K562 (cell line): ENCODE measurements at regions not wholly inside any gene's neighbourhood (a gene's known extent, or its start where the extent isn't known, plus 50 kb on each side); places are given as distances from the start of the nearest gene placed in this dataset.

ENCODE experiments used
- ATAC-seq: fragments of 200-7000 bp; cut with Tn5 transposase; 3 replicates; pipeline ENCODE4 v1.9.1; 2020; ENCODE audit warnings: moderate library complexity
- BruUV-seq: library from RNA; stranded (reverse); fragments of 400-500 nt; replicated peaks from 2 replicates; lab custom pipeline; 2021; lab: Mats Ljungman, UMichigan
- CTCF ChIA-PET: fragments of 300-600 bp; formaldehyde crosslinking; extraction: SDS; loops from one replicate; lab custom pipeline; 2021; ENCODE audit warnings: low intra/inter-chr PET ratio; lab: Yijun Ruan, JAX
- POLR2A ChIA-PET: fragments of 300-600, 350-650 bp; sonication (Branson Sonifier 250); formaldehyde crosslinking; extraction: SDS; loops from one replicate; lab custom pipeline; 2021; ENCODE audit warnings: antibody characterized with exemption, inconsistent platforms; lab: Yijun Ruan, JAX
- DNase-seq, 4 experiments: peaks; one replicate each; pipeline versions ENCODE4 v3.0.0 to v3.0.0-alpha.2; 2011 to 2018; ENCODE audit warnings: low spot score in 3 of 4, mixed read lengths in 3 of 4; ENCODE audit errors: extremely low read depth in 1 of 4
- FAIRE-seq: peaks from 2 replicates; lab custom pipeline; 2011; peaks lifted over from hg19 to GRCh38; lab: Jason Lieb, UNC
- H2AFZ ChIP-seq: 2 replicates; pipeline ENCODE4 v1.6.0; 2011; ENCODE audit warnings: low read depth, low read length, control low read depth, inconsistent platforms
- H3K27ac ChIP-seq: fragments of 200-600 bp; 3 replicates; pipeline ENCODE4 v1.8.0; 2011; ENCODE audit warnings: low read depth, mild to moderate bottlenecking, control low read depth, inconsistent platforms, low read length, moderate library complexity, mixed read lengths; ENCODE audit errors: extremely low read depth
- H3K27me3 ChIP-seq, 2 experiments: fragments of 300-600 bp in 1 of 2; 2 replicates in 1 of 2; 3 replicates in 1 of 2; pipeline versions ENCODE4 v1.6.0 to v1.8.0; 2011; ENCODE audit warnings: inconsistent platforms in 2 of 2, low read length in 2 of 2, mild to moderate bottlenecking in 1 of 2, mixed read lengths in 1 of 2, moderate library complexity in 1 of 2; ENCODE audit not compliant: control insufficient read depth in 2 of 2, insufficient read depth in 2 of 2
- H3K36me3 ChIP-seq: fragments of 300-600 bp; 3 replicates; pipeline ENCODE4 v1.8.0; 2011; ENCODE audit warnings: mild to moderate bottlenecking, low read length, inconsistent platforms; ENCODE audit not compliant: control insufficient read depth, insufficient read depth
- H3K4me1 ChIP-seq, 2 experiments: fragments of 200-600 bp in 1 of 2; replicated peaks in 1 of 2; 2 replicates in 1 of 2; 3 replicates in 1 of 2; pipeline versions ENCODE4 v1.5.1 to v1.8.0; 2011; ENCODE audit warnings: inconsistent platforms in 2 of 2, low read length in 2 of 2, mild to moderate bottlenecking in 1 of 2, mixed read lengths in 1 of 2, moderate library complexity in 1 of 2; ENCODE audit not compliant: control insufficient read depth in 2 of 2, insufficient read depth in 2 of 2
- H3K4me2 ChIP-seq: 2 replicates; pipeline ENCODE4 v1.6.1; 2011; ENCODE audit warnings: low read length, control low read depth, inconsistent platforms, mixed read lengths; ENCODE audit not compliant: insufficient read depth
- H3K4me3 ChIP-seq: fragments of 200-600 bp; sonication (generic), shearing (Covaris generic); 2 replicates; pipeline ENCODE4 v1.5.1; 2016; ENCODE audit warnings: control low read depth, inconsistent platforms
- H3K79me2 ChIP-seq: fragments of 200-600 bp; 3 replicates; pipeline ENCODE4 v1.8.0; 2011; ENCODE audit warnings: low read length, inconsistent platforms; ENCODE audit not compliant: control insufficient read depth, insufficient read depth
- H3K9ac ChIP-seq, 2 experiments: 2 replicates each; pipeline versions ENCODE4 v1.6.0 to v1.6.1; 2011; ENCODE audit warnings: low read depth in 2 of 2, low read length in 2 of 2, control low read depth in 1 of 2, inconsistent platforms in 1 of 2, mild to moderate bottlenecking in 1 of 2, mixed read lengths in 1 of 2; ENCODE audit not compliant: insufficient read depth in 1 of 2
- H3K9me1 ChIP-seq: one replicate; pipeline ENCODE4 v1.6.0; 2011; ENCODE audit warnings: inconsistent platforms, mild to moderate bottlenecking, low read length, moderate library complexity; ENCODE audit not compliant: control insufficient read depth, insufficient read depth
- H3K9me3 ChIP-seq: replicated peaks from 2 replicates; pipeline ENCODE4 v1.5.1; 2011; ENCODE audit warnings: low read depth, low read length, inconsistent platforms; ENCODE audit not compliant: control insufficient read depth, insufficient read depth
- H4K20me1 ChIP-seq: replicated peaks from 2 replicates; pipeline ENCODE4 v1.6.1; 2011; ENCODE audit warnings: low read length, inconsistent platforms, mixed read lengths; ENCODE audit not compliant: control insufficient read depth, insufficient read depth
- ARNT ChIP-seq, 2 experiments: fragments of 450-650 bp; IDR thresholded peaks; 2 replicates each; pipeline ENCODE4 v1.6.1; 2016; ENCODE audit warnings: mild to moderate bottlenecking in 1 of 2
- CEBPB ChIP-seq: fragments of 450-650 bp; IDR thresholded peaks from 2 replicates; pipeline ENCODE4 v1.6.1; 2016; ENCODE audit warnings: missing genetic modification characterization, missing compliant biosample characterization
- HLTF ChIP-seq: fragments of 450-650 bp; IDR thresholded peaks from 2 replicates; pipeline ENCODE4 v1.6.1; 2016
- MTA2 ChIP-seq: fragments of 450-650 bp; IDR thresholded peaks from 2 replicates; pipeline ENCODE4 v1.6.1; 2016; ENCODE audit warnings: low read depth
- NFXL1 ChIP-seq: fragments of 450-650 bp; formaldehyde crosslinking; IDR thresholded peaks from 2 replicates; pipeline ENCODE4 v1.4.0; 2021; ENCODE audit warnings: mild to moderate bottlenecking
- RFX1 ChIP-seq: fragments of 450-650 bp; IDR thresholded peaks from 2 replicates; pipeline ENCODE4 v1.6.1; 2016; ENCODE audit warnings: mild to moderate bottlenecking, moderate library complexity
- TBP ChIP-seq: optimal IDR thresholded peaks from 2 replicates; pipeline ENCODE3; 2011; ENCODE audit warnings: low read depth, low read length, improper control_type of control experiment
- ZFP36 ChIP-seq: fragments of 150-350 bp; IDR thresholded peaks from 2 replicates; pipeline ENCODE4 v1.6.1; 2018; ENCODE audit warnings: low read length, low read depth; ENCODE audit not compliant: partially characterized antibody
- ZNF197 ChIP-seq: fragments of 200-800 bp; sonication (Bioruptor generic); IDR thresholded peaks from 2 replicates; pipeline ENCODE4 v1.6.1; 2016; ENCODE audit warnings: low read depth, missing genetic modification characterization, missing compliant biosample characterization
- WGBS: fragments of 100-300 bp; shearing (Covaris generic); methylation state at CpG from one replicate; pipeline ENCODE4 v1.1.6; 2016; ENCODE audit warnings: low coverage, mixed read lengths; ENCODE audit not compliant: insufficient coverage; ENCODE audit errors: missing lambda C conversion rate; 5-methylcytosine and 5-hydroxymethylcytosine counted together
- in situ Hi-C: fragments of 300-500 bp; cut with MboI; formaldehyde crosslinking; loops from 4 replicates; pipeline ENCODE4 v1.15.0; 2018; ENCODE audit warnings: inconsistent platforms, mixed read lengths
- intact Hi-C: fragments of 100-400 bp; cut with micrococcal nuclease; formaldehyde crosslinking; loops from 2 replicates; pipeline ENCODE4 v1.14.2; 2022
- TF ChIP-seq, protein P1 (sequence below): fragments of 200-800 bp; sonication (Bioruptor generic); IDR thresholded peaks from 2 replicates; pipeline ENCODE4 v1.6.1; 2017; ENCODE audit warnings: missing genetic modification characterization, missing compliant biosample characterization
- TF ChIP-seq, protein P2 (sequence below): sonication (generic); formaldehyde crosslinking; IDR thresholded peaks from 2 replicates; pipeline ENCODE4 v1.8.0; 2022; ENCODE audit warnings: mild to moderate bottlenecking, missing genetic modification reagents

DNA sequence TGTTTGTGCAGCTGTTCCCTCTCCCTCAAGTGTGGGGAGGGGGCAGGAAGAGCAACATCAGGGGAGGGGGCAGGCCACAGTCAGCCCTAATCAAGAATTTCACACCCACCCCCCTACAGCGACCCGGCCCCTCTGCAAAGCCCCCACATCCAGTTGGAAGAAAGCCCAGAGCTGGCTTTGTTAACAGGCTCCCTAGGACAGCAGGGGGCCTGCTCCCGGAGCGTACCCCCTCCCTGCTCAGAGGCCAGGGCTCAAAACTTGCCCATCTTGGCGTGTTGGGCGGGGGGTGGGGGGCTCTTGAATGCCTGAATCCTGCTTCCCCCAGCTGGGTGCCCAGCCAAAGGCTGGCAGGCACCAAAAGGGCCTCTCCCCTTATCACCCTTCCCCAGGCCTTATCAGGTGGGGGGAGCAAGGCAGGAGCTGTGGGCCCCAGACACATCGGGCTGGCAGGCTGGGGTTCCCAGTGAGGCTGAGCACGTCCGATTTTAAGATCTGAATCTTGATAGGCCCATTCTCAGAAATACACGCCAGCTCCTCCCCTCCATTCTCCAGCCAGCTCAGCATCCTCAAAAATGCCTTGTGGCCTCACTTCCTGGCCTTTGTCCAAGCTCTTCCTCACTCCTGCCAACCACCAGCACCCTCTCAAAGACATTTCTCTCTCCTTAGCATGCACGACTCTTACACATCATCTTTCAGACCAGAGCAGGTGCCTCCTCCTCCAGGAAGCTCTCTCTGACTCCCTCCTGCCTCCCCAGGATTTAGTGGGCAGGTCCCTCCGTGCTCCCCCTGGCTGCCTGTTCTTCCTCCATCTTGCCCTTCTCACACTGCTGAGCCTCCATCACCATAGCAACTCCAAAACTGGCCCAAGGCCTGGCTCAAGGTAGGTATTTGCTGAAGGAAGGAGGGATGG lies 384.8 kb downstream of the MN1 start:
- no peak overlapping the region for H3K27ac ChIP-seq
- H3K4me2 ChIP-seq: no peak overlapping the region
- POLR2A ChIA-PET: no interaction called here
- no peaks in the 10 kb centered on the region; the same call in 1 of the 2 replicates for H4K20me1 ChIP-seq
- peak; percentile 87 for TF ChIP-seq ZFP36
- no peak for TF ChIP-seq CEBPB (tag)
- TF ChIP-seq RFX1: peak; percentile 36; the same call in 1 of the 2 replicates
- TF ChIP-seq, protein P1, sequence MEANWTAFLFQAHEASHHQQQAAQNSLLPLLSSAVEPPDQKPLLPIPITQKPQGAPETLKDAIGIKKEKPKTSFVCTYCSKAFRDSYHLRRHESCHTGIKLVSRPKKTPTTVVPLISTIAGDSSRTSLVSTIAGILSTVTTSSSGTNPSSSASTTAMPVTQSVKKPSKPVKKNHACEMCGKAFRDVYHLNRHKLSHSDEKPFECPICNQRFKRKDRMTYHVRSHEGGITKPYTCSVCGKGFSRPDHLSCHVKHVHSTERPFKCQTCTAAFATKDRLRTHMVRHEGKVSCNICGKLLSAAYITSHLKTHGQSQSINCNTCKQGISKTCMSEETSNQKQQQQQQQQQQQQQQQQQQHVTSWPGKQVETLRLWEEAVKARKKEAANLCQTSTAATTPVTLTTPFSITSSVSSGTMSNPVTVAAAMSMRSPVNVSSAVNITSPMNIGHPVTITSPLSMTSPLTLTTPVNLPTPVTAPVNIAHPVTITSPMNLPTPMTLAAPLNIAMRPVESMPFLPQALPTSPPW (CRISPR knock-in tag): peak; percentile 56; the same call in 1 of the 2 replicates
- TF ChIP-seq, protein P2, sequence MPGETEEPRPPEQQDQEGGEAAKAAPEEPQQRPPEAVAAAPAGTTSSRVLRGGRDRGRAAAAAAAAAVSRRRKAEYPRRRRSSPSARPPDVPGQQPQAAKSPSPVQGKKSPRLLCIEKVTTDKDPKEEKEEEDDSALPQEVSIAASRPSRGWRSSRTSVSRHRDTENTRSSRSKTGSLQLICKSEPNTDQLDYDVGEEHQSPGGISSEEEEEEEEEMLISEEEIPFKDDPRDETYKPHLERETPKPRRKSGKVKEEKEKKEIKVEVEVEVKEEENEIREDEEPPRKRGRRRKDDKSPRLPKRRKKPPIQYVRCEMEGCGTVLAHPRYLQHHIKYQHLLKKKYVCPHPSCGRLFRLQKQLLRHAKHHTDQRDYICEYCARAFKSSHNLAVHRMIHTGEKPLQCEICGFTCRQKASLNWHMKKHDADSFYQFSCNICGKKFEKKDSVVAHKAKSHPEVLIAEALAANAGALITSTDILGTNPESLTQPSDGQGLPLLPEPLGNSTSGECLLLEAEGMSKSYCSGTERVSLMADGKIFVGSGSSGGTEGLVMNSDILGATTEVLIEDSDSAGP (CRISPR knock-in tag): no peak
- TF ChIP-seq MTA2: no peak
- no peak for TF ChIP-seq ARNT (IDR thresholded peaks at IDR 0.05)
- no peak for TF ChIP-seq ZNF197 (CRISPR knock-in tag)
- TF ChIP-seq TBP: no peak
- TF ChIP-seq HLTF: no peak
- TF ChIP-seq NFXL1 (CRISPR knock-in tag): no peak
- no peaks in the 10 kb centered on the region for H3K9me1 ChIP-seq
- H3K9me3 ChIP-seq: no peaks in the 10 kb centered on the region
- FAIRE-seq (no peak), ATAC-seq (no peak), DNase-seq (no peak)
- BruUV-seq: no TSS peak
- H3K27me3 ChIP-seq: peaks cover 0 to 7% of the 10 kb centered on the region in 2 experiments; a peak in 2 of 5 replicates
- H3K4me1 ChIP-seq: peaks cover 0 to 4% of the 10 kb centered on the region in 2 experiments; a peak in 2 of 5 replicates
- no peak overlapping the region for H3K4me3 ChIP-seq
- CTCF ChIA-PET: no interaction called here
- intact Hi-C loops (no loop called here), in situ Hi-C loops (loop anchor here (25.0 kb wide), 2 partner anchors 396 to 596 kb away; partner anchors contain the start of gene MN1)
- 0% methylated on average over 6 of the region's 12 CpGs for WGBS
- H3K36me3 ChIP-seq: no peaks in the 10 kb centered on the region
- no peaks in the 10 kb centered on the region for H3K79me2 ChIP-seq
- no peak overlapping the region for H2AFZ ChIP-seq
- H3K9ac ChIP-seq: no peak overlapping the region
